ENCODE measurements at regions not wholly inside any gene's neighbourhood (a gene's known extent, or its start where the extent isn't known, plus 50 kb on each side); places are given as distances from the start of the nearest gene placed in this dataset.

GRCh38 chr3:168436245-168436724 lies 340.6 kb upstream of the GOLIM4 start:
- H4K20me1 ChIP-seq (ENCODE audit: insufficient read depth, low read length) = no peaks in the 10 kb centered on the region
- H3K79me2 ChIP-seq (ENCODE audit: low read length) = no peaks in the 10 kb centered on the region
- H3K9ac ChIP-seq (ENCODE audit: low read length) = no peak overlapping the region
- no peak overlapping the region for H3K4me2 ChIP-seq (ENCODE audit: low read depth, low read length)
- H3K36me3 ChIP-seq (replicated peaks; ENCODE audit: insufficient read depth, low read length) = no peaks in the 10 kb centered on the region
- no peaks in the 10 kb centered on the region for H3K9me2 ChIP-seq (replicated peaks; ENCODE audit: insufficient read depth, low read length)
- H3K27ac ChIP-seq (ENCODE audit: low read length) = no peak overlapping the region
- no peaks in the 10 kb centered on the region for H3F3A ChIP-seq (ENCODE audit: insufficient read depth, low read length)
- no peaks in the 10 kb centered on the region for H3K9me3 ChIP-seq (replicated peaks; ENCODE audit: insufficient read depth, low read length)
- no peak for DNase-seq
- no peaks in the 10 kb centered on the region for H3K27me3 ChIP-seq (replicated peaks; ENCODE audit: insufficient read depth, low read length)
- H2AFZ ChIP-seq (ENCODE audit: low read length) = no peak overlapping the region
- H3K4me1 ChIP-seq (ENCODE audit: low read length) = no peaks in the 10 kb centered on the region
- no peak for TF ChIP-seq EZH2 (optimal IDR thresholded peaks at IDR 0.05; ENCODE audit: low read depth, low read length)
- H3K4me3 ChIP-seq (ENCODE audit: low read length) = no peak overlapping the region

GRCh38 chr3:168431491-168431890 lies 335.8 kb upstream of the GOLIM4 start:
- Histone ChIP-seq H3K36me3 (replicated peaks; ENCODE audit: insufficient read depth, low read length) (no peaks in the 10 kb centered on the region), H3K9me2 (replicated peaks; ENCODE audit: insufficient read depth, low read length) (no peaks in the 10 kb centered on the region), H4K20me1 (ENCODE audit: insufficient read depth, low read length) (no peaks in the 10 kb centered on the region), H3K9me3 (replicated peaks; ENCODE audit: insufficient read depth, low read length) (no peaks in the 10 kb centered on the region), H3K4me2 (ENCODE audit: low read depth, low read length) (no peak overlapping the region), H3K79me2 (ENCODE audit: low read length) (no peaks in the 10 kb centered on the region), H3K4me3 (ENCODE audit: low read length) (no peak overlapping the region), H3K27me3 (replicated peaks; ENCODE audit: insufficient read depth, low read length) (no peaks in the 10 kb centered on the region), H3K4me1 (ENCODE audit: low read length) (no peaks in the 10 kb centered on the region), H3F3A (ENCODE audit: insufficient read depth, low read length) (no peaks in the 10 kb centered on the region), H3K27ac (ENCODE audit: low read length) (no peak overlapping the region), H2AFZ (ENCODE audit: low read length) (no peak overlapping the region), H3K9ac (ENCODE audit: low read length) (no peak overlapping the region)
- DNase-seq = no peak
- TF ChIP-seq EZH2 (optimal IDR thresholded peaks at IDR 0.05; ENCODE audit: low read depth, low read length) = no peak
- no peak for TF ChIP-seq CTCF (IDR thresholded peaks at IDR 0.05; ENCODE audit: low read length)
- TF ChIP-seq EZH2phosphoT487 (IDR thresholded peaks at IDR 0.05; ENCODE audit: low read length) = no peak

- H3K4me2 ChIP-seq (ENCODE audit: low read depth, low read length) = no peak overlapping the region
- H3K9me3 ChIP-seq (replicated peaks; ENCODE audit: insufficient read depth, low read length) = no peaks in the 10 kb centered on the region
- TF ChIP-seq EZH2phosphoT487 (IDR thresholded peaks at IDR 0.05; ENCODE audit: low read length) = no peak
- TF ChIP-seq EZH2 (optimal IDR thresholded peaks at IDR 0.05; ENCODE audit: low read depth, low read length) = no peak
- no peak for TF ChIP-seq CTCF (IDR thresholded peaks at IDR 0.05; ENCODE audit: low read length)
- no peaks in the 10 kb centered on the region for H3K4me1 ChIP-seq (ENCODE audit: low read length)
- no peak overlapping the region for H3K27ac ChIP-seq (ENCODE audit: low read length)
- H3K9ac ChIP-seq (ENCODE audit: low read length) = no peak overlapping the region
- H4K20me1 ChIP-seq (ENCODE audit: insufficient read depth, low read length) = no peaks in the 10 kb centered on the region
- no peak overlapping the region for H3K4me3 ChIP-seq (ENCODE audit: low read length)
- no peaks in the 10 kb centered on the region for H3K36me3 ChIP-seq (replicated peaks; ENCODE audit: insufficient read depth, low read length)
- H3K27me3 ChIP-seq (replicated peaks; ENCODE audit: insufficient read depth, low read length) = no peaks in the 10 kb centered on the region
- no peaks in the 10 kb centered on the region for H3K79me2 ChIP-seq (ENCODE audit: low read length)
- no peaks in the 10 kb centered on the region for H3F3A ChIP-seq (ENCODE audit: insufficient read depth, low read length)
- no peak overlapping the region for H2AFZ ChIP-seq (ENCODE audit: low read length)
- DNase-seq = no peak
- H3K9me2 ChIP-seq (replicated peaks; ENCODE audit: insufficient read depth, low read length) = no peaks in the 10 kb centered on the region
Measured at GRCh38 chr3:168427835-168428475, 332.2 kb upstream of the GOLIM4 start.

GRCh38 chr3:168427156-168427555 lies 331.4 kb upstream of the GOLIM4 start:
- Histone ChIP-seq H3K4me3 (ENCODE audit: low read length) (no peak overlapping the region), H4K20me1 (ENCODE audit: insufficient read depth, low read length) (no peaks in the 10 kb centered on the region), H3K4me2 (ENCODE audit: low read depth, low read length) (no peak overlapping the region), H3K9ac (ENCODE audit: low read length) (no peak overlapping the region), H3F3A (ENCODE audit: insufficient read depth, low read length) (no peaks in the 10 kb centered on the region), H3K4me1 (ENCODE audit: low read length) (no peaks in the 10 kb centered on the region), H3K79me2 (ENCODE audit: low read length) (no peaks in the 10 kb centered on the region), H2AFZ (ENCODE audit: low read length) (no peak overlapping the region), H3K27ac (ENCODE audit: low read length) (no peak overlapping the region), H3K36me3 (replicated peaks; ENCODE audit: insufficient read depth, low read length) (no peaks in the 10 kb centered on the region), H3K9me3 (replicated peaks; ENCODE audit: insufficient read depth, low read length) (no peaks in the 10 kb centered on the region), H3K27me3 (replicated peaks; ENCODE audit: insufficient read depth, low read length) (no peaks in the 10 kb centered on the region), H3K9me2 (replicated peaks; ENCODE audit: insufficient read depth, low read length) (no peaks in the 10 kb centered on the region)
- no peak for TF ChIP-seq EZH2phosphoT487 (IDR thresholded peaks at IDR 0.05; ENCODE audit: low read length)
- no peak for TF ChIP-seq EZH2 (optimal IDR thresholded peaks at IDR 0.05; ENCODE audit: low read depth, low read length)
- no peak for TF ChIP-seq CTCF (IDR thresholded peaks at IDR 0.05; ENCODE audit: low read length)
- no peak for DNase-seq

All from MM.1S (cell line).